ENCODE measurements at regions not wholly inside any gene's neighbourhood (a gene's known extent, or its start where the extent isn't known, plus 50 kb on each side); places are given as distances from the start of the nearest gene placed in this dataset.
"Not testable (repeated sequence)": the region's sequence is repeated elsewhere in the genome, so short reads cannot be mapped to it uniquely, and the experiment has no call there.

GRCh38 chr2:153532140-153532539 is 53.6 kb upstream of the RPRM start:
- H3K27me3 Mint-ChIP-seq (ENCODE audit: low read depth), result no peaks in the 10 kb centered on the region
- no peak for DNase-seq (ENCODE audit: low spot score)
- H3K4me1 Mint-ChIP-seq (ENCODE audit: low read depth), result no peaks in the 10 kb centered on the region
- H3K9me3 Mint-ChIP-seq, result no peaks in the 10 kb centered on the region
- intact Hi-C loops (cut with micrococcal nuclease), result no loop called here
- no peaks in the 10 kb centered on the region for H3K36me3 Mint-ChIP-seq (ENCODE audit: low read depth)
- H3K27ac Mint-ChIP-seq, result no peak overlapping the region
- H3K4me3 Mint-ChIP-seq (ENCODE audit: low read depth), result no peak overlapping the region

DNA sequence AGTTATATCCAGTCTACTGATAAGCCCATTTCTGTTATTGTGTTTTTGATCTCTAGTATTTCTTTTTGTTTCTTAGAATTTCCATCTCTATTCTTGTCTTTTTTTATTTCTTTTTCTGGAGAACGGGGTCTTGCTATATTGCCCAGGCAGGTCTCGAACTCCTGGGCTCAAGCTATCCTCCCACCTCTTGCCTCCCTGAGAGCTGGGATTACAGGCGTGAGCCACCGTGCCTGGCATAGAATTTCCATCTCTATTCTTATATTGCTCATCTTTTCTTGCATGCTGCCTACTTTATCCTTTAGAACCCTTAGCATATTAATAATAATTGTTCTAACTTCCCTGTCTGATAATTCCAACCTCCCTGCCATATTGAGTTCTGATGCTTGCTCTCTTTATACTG is 55.2 kb upstream of the RPRM start:
- H3K27ac Mint-ChIP-seq; H3K4me3 Mint-ChIP-seq (ENCODE audit: low read depth); H3K9me3 Mint-ChIP-seq; H3K27me3 Mint-ChIP-seq (ENCODE audit: low read depth); H3K36me3 Mint-ChIP-seq (ENCODE audit: low read depth); DNase-seq (ENCODE audit: low spot score); H3K4me1 Mint-ChIP-seq (ENCODE audit: low read depth); intact Hi-C loops (cut with micrococcal nuclease): not testable (repeated sequence)

- H3K27me3 Mint-ChIP-seq (ENCODE audit: low read depth); DNase-seq (ENCODE audit: low spot score); intact Hi-C loops (cut with micrococcal nuclease); H3K9me3 Mint-ChIP-seq; H3K27ac Mint-ChIP-seq; H3K4me3 Mint-ChIP-seq (ENCODE audit: low read depth); H3K4me1 Mint-ChIP-seq (ENCODE audit: low read depth); H3K36me3 Mint-ChIP-seq (ENCODE audit: low read depth): not testable (repeated sequence)
Observed at GRCh38 chr2:153534590-153534989, 56.0 kb upstream of the RPRM start.

DNA sequence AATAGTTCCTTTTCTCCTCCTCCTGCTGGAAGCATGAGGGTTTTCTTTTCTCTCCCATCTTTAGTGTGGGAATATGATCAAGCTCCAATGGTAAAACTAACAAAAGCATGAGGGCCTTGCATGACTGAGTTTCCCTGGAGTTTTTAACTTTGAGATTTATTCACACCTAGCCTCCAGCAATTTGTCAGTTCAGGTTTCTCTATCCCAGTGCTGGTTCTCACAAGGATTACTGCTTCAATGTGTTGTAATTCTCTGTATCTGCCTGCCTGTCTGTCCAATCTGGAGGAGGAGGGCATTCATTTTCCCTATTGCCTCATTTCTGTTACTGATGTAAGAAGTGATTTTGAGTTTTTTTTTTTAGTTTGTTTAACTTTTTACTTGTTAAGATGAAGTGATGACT is 57.6 kb upstream of the RPRM start:
- Mint-ChIP-seq H3K36me3 (ENCODE audit: low read depth) (no peaks in the 10 kb centered on the region), H3K4me1 (ENCODE audit: low read depth) (no peaks in the 10 kb centered on the region), H3K27ac (no peak overlapping the region), H3K27me3 (ENCODE audit: low read depth) (no peaks in the 10 kb centered on the region), H3K9me3 (peaks cover 11% of the 10 kb centered on the region), H3K4me3 (ENCODE audit: low read depth) (no peak overlapping the region)
- intact Hi-C loops (cut with micrococcal nuclease), result no loop called here
- no peak for DNase-seq (ENCODE audit: low spot score)

DNA sequence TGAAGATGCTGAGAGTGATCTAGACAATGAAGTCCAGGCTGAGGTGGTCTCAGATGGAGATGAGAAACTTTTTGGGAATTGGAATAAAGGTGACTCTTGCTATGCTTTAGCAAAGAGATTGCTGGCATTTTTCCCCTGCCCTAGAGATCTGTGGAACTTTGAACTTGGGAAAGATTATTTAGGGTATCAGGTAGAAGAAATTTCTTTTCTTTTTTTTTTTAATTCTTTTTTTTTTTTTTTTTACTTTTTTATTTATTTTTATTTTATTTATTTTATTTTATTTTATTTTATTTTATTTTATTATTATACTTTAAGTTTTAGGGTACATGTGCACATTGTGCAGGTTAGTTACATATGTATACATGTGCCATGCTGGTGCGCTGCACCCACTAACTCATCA is 59.5 kb upstream of the RPRM start:
- H3K4me1 Mint-ChIP-seq (ENCODE audit: low read depth); H3K27me3 Mint-ChIP-seq (ENCODE audit: low read depth); H3K36me3 Mint-ChIP-seq (ENCODE audit: low read depth); H3K4me3 Mint-ChIP-seq (ENCODE audit: low read depth); intact Hi-C loops (cut with micrococcal nuclease); DNase-seq (ENCODE audit: low spot score); H3K27ac Mint-ChIP-seq: not testable (repeated sequence)
- H3K9me3 Mint-ChIP-seq, result peaks cover 16% of the 10 kb centered on the region

- Mint-ChIP-seq H3K4me3 (ENCODE audit: low read depth) (no peak overlapping the region), H3K36me3 (ENCODE audit: low read depth) (no peaks in the 10 kb centered on the region), H3K9me3 (peaks cover 11% of the 10 kb centered on the region), H3K27ac (peak overlapping the region; percentile 24), H3K27me3 (ENCODE audit: low read depth) (no peaks in the 10 kb centered on the region), H3K4me1 (ENCODE audit: low read depth) (peaks cover 7% of the 10 kb centered on the region)
- DNase-seq (ENCODE audit: low spot score), result no peak
- intact Hi-C loops (cut with micrococcal nuclease), result loop anchor here (2.0 kb wide), 1 partner anchor 25 kb away; no protein-coding TSS in a partner anchor
Observed at GRCh38 chr2:153543635-153544071, 65.1 kb upstream of the RPRM start.

DNA sequence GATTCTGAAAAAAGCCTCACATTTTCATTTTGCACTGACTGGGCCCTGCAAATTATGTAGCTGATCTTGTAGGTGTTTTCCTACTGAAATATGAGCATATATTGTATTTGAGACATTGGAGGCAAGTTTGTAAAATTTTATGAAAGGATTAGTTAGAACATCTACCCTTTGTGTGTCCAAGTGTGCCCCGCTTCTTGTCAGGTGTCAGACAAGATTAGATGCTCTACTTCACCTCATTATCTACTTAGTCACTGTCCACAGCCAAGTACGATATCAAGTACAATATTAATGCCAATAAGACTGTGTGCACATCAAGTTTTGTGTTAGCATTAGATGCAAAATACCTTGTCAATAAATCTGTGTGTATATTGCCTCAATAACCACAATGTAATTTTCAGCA is 67.8 kb upstream of the RPRM start:
- H3K27ac Mint-ChIP-seq, result no peak overlapping the region

GRCh38 chr2:153548536-153548935 is 70.0 kb upstream of the RPRM start:
- no peak overlapping the region for H3K4me3 Mint-ChIP-seq (ENCODE audit: low read depth)
- H3K4me1 Mint-ChIP-seq (ENCODE audit: low read depth), result peaks cover 9% of the 10 kb centered on the region

More for the DNA sequence above, 67.8 kb upstream of the RPRM start:
- peaks cover 3% of the 10 kb centered on the region for H3K9me3 Mint-ChIP-seq
- intact Hi-C loops (cut with micrococcal nuclease), result no loop called here
- no peaks in the 10 kb centered on the region for H3K36me3 Mint-ChIP-seq (ENCODE audit: low read depth)
- no peak for DNase-seq (ENCODE audit: low spot score)
- H3K4me1 Mint-ChIP-seq (ENCODE audit: low read depth), result peaks cover 10% of the 10 kb centered on the region
- H3K27me3 Mint-ChIP-seq (ENCODE audit: low read depth), result no peaks in the 10 kb centered on the region
- no peak overlapping the region for H3K4me3 Mint-ChIP-seq (ENCODE audit: low read depth)

GRCh38 chr2:153551698-153552097 is 73.1 kb upstream of the RPRM start:
- Mint-ChIP-seq H3K27ac (no peak overlapping the region), H3K4me1 (ENCODE audit: low read depth) (peaks cover 4% of the 10 kb centered on the region), H3K4me3 (ENCODE audit: low read depth) (no peak overlapping the region), H3K36me3 (ENCODE audit: low read depth) (no peaks in the 10 kb centered on the region), H3K27me3 (ENCODE audit: low read depth) (no peaks in the 10 kb centered on the region), H3K9me3 (no peaks in the 10 kb centered on the region)
- DNase-seq (ENCODE audit: low spot score), result no peak
- intact Hi-C loops (cut with micrococcal nuclease), result no loop called here

More at GRCh38 chr2:153548536-153548935, 70.0 kb upstream of the RPRM start:
- Mint-ChIP-seq H3K27ac (no peak overlapping the region), H3K36me3 (ENCODE audit: low read depth) (no peaks in the 10 kb centered on the region), H3K27me3 (ENCODE audit: low read depth) (no peaks in the 10 kb centered on the region), H3K9me3 (no peaks in the 10 kb centered on the region)
- intact Hi-C loops (cut with micrococcal nuclease), result no loop called here
- no peak for DNase-seq (ENCODE audit: low spot score)

- no peak overlapping the region for H3K4me3 Mint-ChIP-seq (ENCODE audit: low read depth)
- no peak for DNase-seq (ENCODE audit: low spot score)
- no peaks in the 10 kb centered on the region for H3K9me3 Mint-ChIP-seq
- no peaks in the 10 kb centered on the region for H3K4me1 Mint-ChIP-seq (ENCODE audit: low read depth)
- H3K27me3 Mint-ChIP-seq (ENCODE audit: low read depth), result no peaks in the 10 kb centered on the region
- no peak overlapping the region for H3K27ac Mint-ChIP-seq
- intact Hi-C loops (cut with micrococcal nuclease), result no loop called here
- no peaks in the 10 kb centered on the region for H3K36me3 Mint-ChIP-seq (ENCODE audit: low read depth)
Observed at GRCh38 chr2:153557211-153557610, 78.6 kb upstream of the RPRM start.

GRCh38 chr2:153557714-153558113 is 79.2 kb upstream of the RPRM start:
- no peaks in the 10 kb centered on the region for H3K4me1 Mint-ChIP-seq (ENCODE audit: low read depth)
- DNase-seq (ENCODE audit: low spot score), result no peak
- H3K9me3 Mint-ChIP-seq, result no peaks in the 10 kb centered on the region
- intact Hi-C loops (cut with micrococcal nuclease), result no loop called here
- H3K4me3 Mint-ChIP-seq (ENCODE audit: low read depth), result no peak overlapping the region
- H3K27me3 Mint-ChIP-seq (ENCODE audit: low read depth), result no peaks in the 10 kb centered on the region
- no peak overlapping the region for H3K27ac Mint-ChIP-seq
- H3K36me3 Mint-ChIP-seq (ENCODE audit: low read depth), result no peaks in the 10 kb centered on the region

- no peak overlapping the region for H3K4me3 Mint-ChIP-seq (ENCODE audit: low read depth)
- no peaks in the 10 kb centered on the region for H3K27me3 Mint-ChIP-seq (ENCODE audit: low read depth)
- no peak overlapping the region for H3K27ac Mint-ChIP-seq
- no peaks in the 10 kb centered on the region for H3K4me1 Mint-ChIP-seq (ENCODE audit: low read depth)
- intact Hi-C loops (cut with micrococcal nuclease), result no loop called here
- DNase-seq (ENCODE audit: low spot score), result no peak
- H3K36me3 Mint-ChIP-seq (ENCODE audit: low read depth), result no peaks in the 10 kb centered on the region
- H3K9me3 Mint-ChIP-seq, result no peaks in the 10 kb centered on the region
Observed at GRCh38 chr2:153558247-153558646, 79.7 kb upstream of the RPRM start.

- H3K36me3 Mint-ChIP-seq (ENCODE audit: low read depth), result no peaks in the 10 kb centered on the region
- intact Hi-C loops (cut with micrococcal nuclease), result no loop called here
- H3K9me3 Mint-ChIP-seq, result no peaks in the 10 kb centered on the region
- H3K27ac Mint-ChIP-seq, result no peak overlapping the region
- no peaks in the 10 kb centered on the region for H3K4me1 Mint-ChIP-seq (ENCODE audit: low read depth)
- no peaks in the 10 kb centered on the region for H3K27me3 Mint-ChIP-seq (ENCODE audit: low read depth)
- no peak for DNase-seq (ENCODE audit: low spot score)
- no peak overlapping the region for H3K4me3 Mint-ChIP-seq (ENCODE audit: low read depth)
Observed at GRCh38 chr2:153567367-153567766, 88.8 kb upstream of the RPRM start.

GRCh38 chr2:153568105-153568504 is 89.5 kb upstream of the RPRM start:
- intact Hi-C loops (cut with micrococcal nuclease), result no loop called here
- H3K27me3 Mint-ChIP-seq (ENCODE audit: low read depth), result no peaks in the 10 kb centered on the region
- no peaks in the 10 kb centered on the region for H3K36me3 Mint-ChIP-seq (ENCODE audit: low read depth)
- no peaks in the 10 kb centered on the region for H3K9me3 Mint-ChIP-seq
- DNase-seq (ENCODE audit: low spot score), result no peak
- H3K4me1 Mint-ChIP-seq (ENCODE audit: low read depth), result no peaks in the 10 kb centered on the region
- H3K4me3 Mint-ChIP-seq (ENCODE audit: low read depth), result no peak overlapping the region
- no peak overlapping the region for H3K27ac Mint-ChIP-seq

Data from activated T-helper 2 cell treated with anti-CD3 and anti-CD28 coated beads, Interferon-gamma antibody, Interleukin-2, Interleukin-4, amounts not matched to agents 10 μg/mL and 5 μg/mL and 100 μg/mL, durations not matched to agents 14 hours and 24 hours and 36 hours (primary cell).